Skeletal muscle tissue (tissue), 3 donors: ENCODE measurements at regions not wholly inside any gene's neighbourhood (a gene's known extent, or its start where the extent isn't known, plus 50 kb on each side); places are given as distances from the start of the nearest gene placed in this dataset.

ENCODE experiments used
- H3K27ac ChIP-seq: one replicate; pipeline ENCODE4 v1.7.0; 2013; ENCODE audit warnings: mild to moderate bottlenecking, low read depth, low read length, inconsistent platforms
- H3K27me3 ChIP-seq, 3 donors: one replicate each; pipeline ENCODE4 v1.7.0; 2013; ENCODE audit warnings: low read length in 3 of 3; ENCODE audit not compliant: control insufficient read depth in 3 of 3, insufficient read depth in 3 of 3
- H3K36me3 ChIP-seq, 3 donors: one replicate each; pipeline ENCODE4 v1.7.0; 2013; ENCODE audit warnings: low read length in 3 of 3; ENCODE audit not compliant: control insufficient read depth in 3 of 3, insufficient read depth in 3 of 3
- H3K4me1 ChIP-seq, 3 donors: one replicate each; pipeline ENCODE4 v1.7.0; 2013; ENCODE audit warnings: low read length in 3 of 3, mild to moderate bottlenecking in 3 of 3; ENCODE audit not compliant: control insufficient read depth in 3 of 3, insufficient read depth in 3 of 3
- H3K4me3 ChIP-seq, 3 donors: one replicate each; pipeline ENCODE4 v1.7.0; 2013; ENCODE audit warnings: low read length in 3 of 3
- H3K9ac ChIP-seq, 3 donors: one replicate each; pipeline ENCODE4 v1.7.0; 2013; ENCODE audit warnings: low read length in 3 of 3, mild to moderate bottlenecking in 3 of 3, moderate library complexity in 2 of 3, low read depth in 1 of 3
- H3K9me3 ChIP-seq, 3 donors: one replicate each; pipeline ENCODE4 v1.7.0; 2013; ENCODE audit warnings: low read length in 3 of 3; ENCODE audit not compliant: control insufficient read depth in 3 of 3
- donor health status: Osteomylitis.

- no peak overlapping the region for H3K4me3 ChIP-seq
- no peaks in the 10 kb centered on the region for H3K36me3 ChIP-seq
- no peak overlapping the region for H3K27ac ChIP-seq
- peaks cover 0 to 10% (median 5%) of the 10 kb centered on the region in 3 donors for H3K4me1 ChIP-seq
- no peak overlapping the region for H3K9ac ChIP-seq
- no peaks in the 10 kb centered on the region for H3K9me3 ChIP-seq
- no peaks in the 10 kb centered on the region for H3K27me3 ChIP-seq
These were observed 332.4 kb upstream of the DUSP10 start for GRCh38 chr1:222074317-222074716.

DNA sequence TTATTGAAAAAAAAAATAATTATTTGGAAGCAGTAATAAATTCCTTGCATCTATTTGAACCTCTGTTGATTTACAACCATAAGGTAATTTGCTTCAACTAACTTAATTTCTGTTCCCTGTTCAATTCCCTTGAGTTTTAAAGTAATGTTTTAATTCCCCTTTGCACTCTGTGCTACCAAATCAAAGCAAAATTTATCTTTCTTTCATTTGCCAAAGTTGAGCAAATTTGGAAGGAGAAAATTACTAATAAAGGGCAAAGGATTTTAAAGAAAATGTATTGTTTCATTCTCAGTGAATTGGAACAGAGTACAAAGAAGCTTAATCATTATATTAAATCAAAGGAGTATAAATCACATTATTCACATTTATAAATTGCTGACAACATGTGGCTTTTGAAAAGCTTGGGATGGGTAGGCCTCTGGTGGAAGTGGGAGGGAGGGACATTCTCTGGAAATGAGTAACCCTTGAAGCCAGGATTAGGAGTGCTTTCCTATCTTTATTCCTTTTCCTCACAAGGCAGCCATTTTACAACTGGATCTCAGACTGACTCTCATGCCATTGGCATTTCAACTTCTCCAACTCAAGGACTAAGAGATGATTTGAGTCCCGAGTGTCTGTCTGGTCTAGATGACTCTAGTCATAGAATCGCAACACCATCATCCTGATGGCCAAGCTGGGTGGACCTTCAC lies 331.6 kb upstream of the DUSP10 start:
- Histone ChIP-seq H3K9ac (no peak overlapping the region), H3K27ac (no peak overlapping the region)

DNA sequence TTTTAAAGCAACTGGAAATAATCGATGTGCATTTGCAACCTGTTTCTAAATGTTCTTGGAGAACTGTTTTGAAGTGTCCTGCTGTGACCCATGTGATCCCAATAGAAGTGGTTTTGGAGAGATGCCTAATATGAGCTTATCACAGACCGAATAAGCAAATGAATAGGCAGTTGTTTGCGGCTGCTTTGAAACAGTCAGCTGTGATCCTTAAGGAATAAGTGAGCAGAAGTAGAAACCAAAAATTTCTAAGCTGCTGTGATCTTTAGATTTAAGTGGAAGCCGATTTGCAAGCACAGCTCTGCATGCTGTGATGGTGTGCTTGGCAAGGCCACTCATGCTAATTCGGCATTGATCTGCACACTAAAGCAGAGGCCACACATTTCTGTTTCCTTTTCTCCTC lies 329.5 kb upstream of the DUSP10 start:
- H3K4me1 ChIP-seq = peaks cover 0 to 8% (median 5%) of the 10 kb centered on the region in 3 donors
- no peaks in the 10 kb centered on the region for H3K36me3 ChIP-seq
- no peaks in the 10 kb centered on the region for H3K27me3 ChIP-seq
- no peak overlapping the region for H3K4me3 ChIP-seq
- H3K9ac ChIP-seq = peak overlapping the region in 1 of 3 donors; percentile 10
- H3K9me3 ChIP-seq = no peaks in the 10 kb centered on the region
- no peak overlapping the region for H3K27ac ChIP-seq

More for the DNA sequence above, 331.6 kb upstream of the DUSP10 start:
- Histone ChIP-seq H3K9me3 (no peaks in the 10 kb centered on the region), H3K4me3 (no peak overlapping the region), H3K4me1 (peaks cover 0 to 8% (median 5%) of the 10 kb centered on the region in 3 donors), H3K36me3 (no peaks in the 10 kb centered on the region), H3K27me3 (no peaks in the 10 kb centered on the region)

DNA sequence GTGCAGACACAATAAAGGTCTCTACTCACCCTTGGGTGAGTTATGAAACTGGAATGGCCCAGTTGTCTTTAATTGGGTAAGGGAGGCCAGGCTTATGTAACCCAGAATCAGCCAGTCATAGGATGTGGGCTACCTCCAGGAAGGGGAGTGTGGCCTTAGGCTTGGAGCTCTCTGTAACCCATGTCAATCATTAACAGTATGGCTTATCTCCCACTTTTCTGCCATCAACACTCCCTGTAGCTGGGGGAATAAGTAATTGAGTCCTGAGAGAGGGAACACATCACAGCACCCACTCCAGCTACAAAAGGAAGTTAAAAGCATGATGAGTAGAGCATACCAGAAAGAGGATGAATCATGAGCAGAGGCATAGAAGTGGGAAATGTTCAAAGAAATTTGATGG lies 327.0 kb upstream of the DUSP10 start:
- Histone ChIP-seq H3K4me3 (no peak overlapping the region), H3K27ac (no peak overlapping the region), H3K9me3 (peaks cover 0 to 2% (median 0%) of the 10 kb centered on the region in 3 donors), H3K9ac (no peak overlapping the region), H3K36me3 (no peaks in the 10 kb centered on the region), H3K27me3 (no peaks in the 10 kb centered on the region), H3K4me1 (peaks cover 0 to 8% (median 5%) of the 10 kb centered on the region in 3 donors)

DNA sequence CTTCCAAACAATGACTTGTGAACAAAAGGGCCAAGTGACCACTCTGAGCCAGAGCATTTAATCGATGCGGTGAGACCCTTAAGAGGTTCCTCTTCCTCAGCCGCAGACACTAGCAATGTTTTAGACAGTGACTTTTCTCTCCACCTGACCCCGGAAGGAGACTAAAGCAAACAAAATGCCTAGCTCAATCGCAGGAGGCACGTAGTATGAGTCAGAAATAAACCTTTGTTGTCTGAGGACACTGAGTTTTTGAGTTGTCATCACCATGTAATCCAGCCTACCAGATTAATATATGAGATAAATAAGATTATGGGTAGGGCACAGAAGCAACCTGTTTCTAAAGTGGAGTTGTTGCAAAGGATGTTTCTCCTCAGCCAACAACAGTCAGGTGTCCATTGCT lies 326.2 kb upstream of the DUSP10 start:
- H3K4me3 ChIP-seq = no peak overlapping the region
- no peaks in the 10 kb centered on the region for H3K36me3 ChIP-seq
- H3K9me3 ChIP-seq = peaks cover 0 to 2% (median 0%) of the 10 kb centered on the region in 3 donors
- H3K9ac ChIP-seq = no peak overlapping the region
- H3K27me3 ChIP-seq = no peaks in the 10 kb centered on the region
- no peak overlapping the region for H3K27ac ChIP-seq
- H3K4me1 ChIP-seq = peaks cover 0 to 8% (median 5%) of the 10 kb centered on the region in 3 donors

- no peak overlapping the region for H3K9ac ChIP-seq
- peaks cover 0 to 2% (median 0%) of the 10 kb centered on the region in 3 donors for H3K9me3 ChIP-seq
- H3K4me3 ChIP-seq = no peak overlapping the region
- no peaks in the 10 kb centered on the region for H3K36me3 ChIP-seq
- H3K27me3 ChIP-seq = no peaks in the 10 kb centered on the region
- H3K27ac ChIP-seq = no peak overlapping the region
- peaks cover 0 to 7% (median 3%) of the 10 kb centered on the region in 3 donors for H3K4me1 ChIP-seq
These were observed 324.6 kb upstream of the DUSP10 start for GRCh38 chr1:222066539-222066938.

DNA sequence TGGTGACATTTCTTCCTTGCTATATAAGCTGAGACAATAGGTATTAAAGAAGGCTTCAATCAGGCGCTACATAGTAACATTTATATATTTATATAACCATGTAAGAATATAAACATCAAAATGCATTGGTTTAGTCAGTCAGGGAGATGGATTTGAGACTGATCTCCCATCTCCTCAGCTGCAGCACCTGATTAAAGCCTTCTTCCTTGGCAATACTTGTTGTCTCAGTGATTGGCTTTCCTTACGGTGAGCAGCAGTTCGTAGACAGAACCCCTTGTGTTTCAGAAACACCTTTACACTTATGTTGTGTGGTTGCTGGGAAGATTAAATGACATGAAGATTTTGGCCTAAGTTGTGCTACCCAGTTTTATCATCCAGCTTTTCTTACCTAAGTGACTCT lies 323.3 kb upstream of the DUSP10 start:
- Histone ChIP-seq H3K9ac (no peak overlapping the region), H3K9me3 (peaks cover 0 to 2% (median 0%) of the 10 kb centered on the region in 3 donors), H3K4me3 (no peak overlapping the region), H3K4me1 (no peaks in the 10 kb centered on the region), H3K27ac (no peak overlapping the region), H3K27me3 (no peaks in the 10 kb centered on the region), H3K36me3 (no peaks in the 10 kb centered on the region)

DNA sequence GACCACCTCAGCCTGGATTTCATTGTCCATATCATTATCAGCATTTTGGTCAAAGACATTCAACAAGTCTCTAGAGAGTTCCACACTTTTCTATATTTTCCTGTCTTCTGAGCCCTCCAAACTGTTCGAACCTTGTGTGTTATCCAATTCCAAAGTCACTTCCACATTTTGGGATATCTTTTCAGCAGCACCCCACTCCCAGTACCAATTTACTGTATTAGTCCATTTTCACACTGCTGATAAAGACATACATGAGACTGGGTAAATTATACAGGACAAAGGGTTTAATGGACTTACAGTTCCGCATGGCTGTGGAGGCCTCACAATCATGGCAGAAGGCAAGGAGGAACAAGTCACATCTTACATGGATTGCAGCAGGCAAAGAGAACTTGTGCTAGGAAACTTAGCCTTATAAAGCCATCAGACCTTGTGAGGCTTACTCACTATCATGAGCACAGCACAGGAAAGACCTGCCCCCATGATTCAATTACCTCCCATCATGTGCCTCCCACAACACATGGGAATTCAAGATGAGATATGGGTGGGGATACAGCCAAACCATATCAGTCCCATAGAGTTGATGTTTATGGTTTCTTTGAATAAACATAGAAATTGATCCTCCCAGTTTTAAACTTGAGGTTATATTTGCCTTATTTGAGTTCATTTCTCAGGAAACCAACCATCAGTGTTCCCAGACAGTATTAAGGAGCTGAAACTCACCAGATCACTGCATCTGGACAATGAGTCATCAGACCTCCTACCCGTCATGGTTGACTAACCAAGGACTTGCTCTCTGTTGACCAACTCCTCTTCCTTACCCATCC lies 322.7 kb upstream of the DUSP10 start:
- H3K27me3 ChIP-seq = no peaks in the 10 kb centered on the region
- H3K36me3 ChIP-seq = no peaks in the 10 kb centered on the region
- H3K4me3 ChIP-seq = no peak overlapping the region

DNA sequence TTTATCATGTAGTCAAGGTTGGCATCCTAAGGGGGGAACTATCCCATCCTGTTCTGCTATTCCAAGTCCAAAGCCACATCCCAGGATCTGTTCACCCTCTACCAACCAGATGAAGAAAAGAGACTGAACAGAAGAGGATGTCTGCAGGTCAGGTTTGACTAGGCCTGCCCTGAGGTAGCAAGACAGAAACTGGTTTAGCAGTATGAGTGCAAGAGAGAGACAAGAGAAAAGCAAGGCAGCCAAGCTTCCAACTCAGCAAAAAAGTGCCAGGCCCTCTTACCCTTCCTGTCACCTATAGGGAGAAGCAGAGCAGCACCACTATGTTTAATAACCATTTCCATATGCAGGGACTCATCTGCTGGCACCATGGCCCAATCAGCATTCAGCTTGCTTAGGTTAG lies 320.8 kb upstream of the DUSP10 start:
- Histone ChIP-seq H3K9me3 (peaks cover 0 to 2% (median 0%) of the 10 kb centered on the region in 3 donors), H3K4me1 (no peaks in the 10 kb centered on the region), H3K9ac (no peak overlapping the region), H3K27ac (no peak overlapping the region), H3K27me3 (no peaks in the 10 kb centered on the region), H3K4me3 (no peak overlapping the region), H3K36me3 (no peaks in the 10 kb centered on the region)

More for the DNA sequence above, 322.7 kb upstream of the DUSP10 start:
- Histone ChIP-seq H3K9me3 (peaks cover 0 to 2% (median 0%) of the 10 kb centered on the region in 3 donors), H3K4me1 (no peaks in the 10 kb centered on the region), H3K9ac (no peak overlapping the region), H3K27ac (no peak overlapping the region)
